Activated naive CD4-positive, alpha-beta T cell treated with anti-CD3 and anti-CD28 coated beads, Interleukin-2, amount 50 U/mL, for 72 hours (primary cell): ENCODE measurements at regions not wholly inside any gene's neighbourhood (a gene's known extent, or its start where the extent isn't known, plus 50 kb on each side); places are given as distances from the start of the nearest gene placed in this dataset.

Source experiments
- ATAC-seq, 2 donors: fragments of 150-1000 bp; cut with Tn5 transposase; 2 replicates each; pipeline ENCODE4 v1.10.0; 2021; ENCODE audit warnings: mild to moderate bottlenecking in 2 of 2, moderate library complexity in 2 of 2
- DNase-seq, 2 donors: peaks; one replicate each; pipeline ENCODE4 v3.0.0; 2021 to 2022; ENCODE audit warnings: low spot score in 2 of 2
- H3K27ac Mint-ChIP-seq, 2 donors: one replicate each; pipeline ENCODE4 v1.8.0; 2022; ENCODE audit warnings: mild to moderate bottlenecking in 2 of 2, mixed read lengths in 2 of 2
- H3K36me3 Mint-ChIP-seq, 2 donors: one replicate each; pipeline ENCODE4 v1.8.0; 2022; ENCODE audit warnings: mixed read lengths in 2 of 2
- H3K9me3 Mint-ChIP-seq, 2 donors: one replicate each; pipeline ENCODE4 v1.8.0; 2022; ENCODE audit warnings: mixed read lengths in 2 of 2

DNA sequence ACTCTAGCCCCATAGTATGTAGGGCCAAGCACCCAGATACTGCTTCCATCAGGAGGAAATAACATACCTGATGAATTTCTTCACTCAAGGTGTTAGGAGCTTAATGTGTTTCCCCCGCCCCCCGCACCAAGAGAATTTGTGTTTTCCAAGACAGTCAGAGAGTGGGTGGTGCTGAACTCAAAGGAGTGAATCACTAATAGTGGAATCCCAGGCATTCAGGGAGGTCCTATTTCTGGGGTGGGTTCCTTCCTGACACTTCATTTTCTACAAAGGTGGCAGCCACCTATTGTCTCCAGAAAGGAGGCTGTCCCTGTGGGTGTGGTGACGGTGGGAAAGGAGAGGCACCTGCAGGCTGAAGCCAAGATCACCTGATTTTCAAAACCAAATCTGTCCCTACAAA lies 50.8 kb upstream of the ELF5 start:
- Mint-ChIP-seq H3K27ac (no peak overlapping the region), H3K36me3 (no peaks in the 10 kb centered on the region), H3K9me3 (no peaks in the 10 kb centered on the region)
- no peak for DNase-seq
- no peak for ATAC-seq

DNA sequence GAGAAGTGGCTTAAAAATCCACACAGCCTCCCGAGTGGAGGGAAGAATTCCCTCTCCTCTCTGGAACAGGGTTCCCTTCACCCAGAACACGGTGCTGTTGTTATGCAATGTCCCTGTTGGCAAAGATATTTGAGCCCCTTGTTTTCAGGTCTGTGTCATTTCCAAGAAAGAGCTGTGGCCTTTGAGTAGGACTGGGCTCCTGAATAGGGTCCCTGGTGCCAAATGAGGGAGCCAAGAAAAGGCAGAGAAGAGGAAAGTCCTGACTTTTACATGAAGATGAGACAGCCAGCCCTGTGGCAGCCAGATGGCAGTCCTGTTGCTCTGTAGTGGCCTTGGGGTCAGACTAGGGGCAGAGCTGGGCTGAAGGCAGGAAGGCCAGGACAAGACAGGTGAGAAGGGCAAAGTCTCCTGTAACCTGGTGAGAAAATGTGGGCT lies 51.2 kb upstream of the ELF5 start:
- no peak overlapping the region for H3K27ac Mint-ChIP-seq
- no peak for ATAC-seq

DNA sequence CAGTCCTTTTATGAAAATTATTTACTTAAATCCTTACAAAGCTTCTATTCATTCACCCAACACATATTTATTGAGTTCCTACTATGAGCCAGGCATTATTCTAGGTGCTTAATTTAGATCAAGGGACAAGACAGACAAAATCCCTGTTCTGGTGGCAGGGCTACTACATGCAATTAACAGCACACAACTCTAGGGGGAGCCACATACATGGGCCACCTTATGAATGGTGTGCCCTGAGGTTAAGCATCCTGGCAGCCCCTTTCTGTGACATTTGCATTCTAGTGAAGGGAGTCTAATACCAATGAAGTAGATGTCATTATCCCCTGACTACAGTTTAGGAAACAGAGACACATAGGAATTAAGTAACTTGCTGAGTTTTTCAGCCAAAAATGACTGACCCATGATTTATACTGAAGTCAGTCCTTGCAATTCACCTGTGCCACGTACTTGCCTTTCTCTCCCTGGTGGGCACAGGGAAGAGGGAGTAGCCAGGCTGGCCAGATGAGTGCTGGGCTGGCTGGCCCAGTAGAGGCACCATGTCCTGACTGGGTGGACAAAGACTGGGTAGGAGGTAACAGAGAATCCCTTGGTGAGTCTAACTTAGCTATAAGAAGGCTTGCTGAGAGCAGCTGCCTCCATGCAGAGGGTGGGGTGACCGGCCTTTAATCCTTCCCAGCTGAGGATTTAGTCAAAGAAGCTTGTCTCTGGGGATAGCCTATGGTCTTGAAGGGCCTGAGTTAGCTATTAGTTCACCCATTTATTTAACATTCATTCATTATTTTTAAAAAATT lies 52.0 kb upstream of the ELF5 start:
- no peaks in the 10 kb centered on the region for H3K36me3 Mint-ChIP-seq
- ATAC-seq (peak; percentile 31 to 37), DNase-seq (peak in 1 of 2 donors; percentile 30)
- H3K9me3 Mint-ChIP-seq, result no peaks in the 10 kb centered on the region
- no peak overlapping the region for H3K27ac Mint-ChIP-seq

More for the DNA sequence above, 51.2 kb upstream of the ELF5 start:
- DNase-seq, result no peak
- Mint-ChIP-seq H3K9me3 (no peaks in the 10 kb centered on the region), H3K36me3 (no peaks in the 10 kb centered on the region)

DNA sequence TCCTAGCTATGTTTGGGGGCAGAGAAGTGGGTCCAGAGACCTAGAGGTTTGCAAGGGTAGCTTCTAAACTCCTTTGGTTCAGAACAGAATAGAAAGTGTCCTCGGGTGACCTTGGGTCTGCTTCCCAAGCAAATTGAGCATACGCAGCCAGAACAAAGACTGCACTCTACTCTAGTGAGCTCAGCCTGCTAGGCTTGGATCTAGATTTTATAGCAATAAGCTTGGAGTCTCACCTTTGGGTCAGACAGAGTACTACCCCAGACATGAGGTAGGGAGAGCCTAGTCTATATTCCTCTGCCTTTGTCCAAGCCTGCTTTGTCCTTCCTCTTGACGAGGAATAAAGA lies 52.6 kb upstream of the ELF5 start:
- Mint-ChIP-seq H3K27ac (no peak overlapping the region), H3K9me3 (no peaks in the 10 kb centered on the region), H3K36me3 (no peaks in the 10 kb centered on the region)
- no peak for DNase-seq
- ATAC-seq, result no peak

DNA sequence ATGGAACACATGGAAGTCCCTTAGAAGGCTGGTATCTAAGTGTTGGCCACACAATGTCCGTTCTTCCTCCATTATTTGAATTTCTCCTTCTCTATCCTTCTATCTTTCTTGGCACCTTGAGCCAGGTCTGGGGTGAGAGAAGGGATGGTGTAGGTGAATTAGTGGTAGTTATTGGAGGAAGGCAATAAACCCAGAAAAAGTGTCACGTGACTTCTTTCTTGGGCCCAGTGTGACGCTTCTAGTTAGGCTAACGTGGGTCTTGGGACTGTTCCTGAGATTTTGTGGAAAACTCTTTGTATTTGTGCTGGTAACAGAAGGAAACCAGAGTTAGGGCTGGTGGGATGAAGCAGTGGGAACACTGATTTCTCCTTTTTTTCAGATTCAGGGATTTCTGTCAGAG lies 53.1 kb upstream of the ELF5 start:
- no peak for ATAC-seq
- H3K9me3 Mint-ChIP-seq, result no peaks in the 10 kb centered on the region
- H3K36me3 Mint-ChIP-seq, result no peaks in the 10 kb centered on the region
- DNase-seq, result no peak
- H3K27ac Mint-ChIP-seq, result no peak overlapping the region

DNA sequence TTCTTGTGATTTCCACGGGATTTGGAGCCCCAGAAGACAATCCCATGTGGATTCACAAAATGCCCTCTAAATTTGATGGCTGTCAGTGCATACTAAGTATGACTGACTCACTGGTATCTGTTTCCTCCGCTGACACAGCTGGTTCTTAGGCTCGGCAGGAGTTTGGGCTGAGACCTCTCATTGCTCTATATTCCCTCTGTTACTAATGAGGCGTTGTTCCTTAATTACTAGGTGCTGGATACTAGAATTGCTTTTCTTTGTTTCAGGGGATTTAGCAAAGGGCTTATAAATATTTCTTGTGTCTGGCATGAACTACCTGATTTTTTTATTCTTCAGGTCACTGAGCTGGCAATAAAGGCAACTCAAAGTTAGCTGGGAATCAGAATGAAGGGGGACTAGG lies 53.2 kb upstream of the EHF start:
- no peaks in the 10 kb centered on the region for H3K36me3 Mint-ChIP-seq
- ATAC-seq (no peak), DNase-seq (no peak)
- H3K9me3 Mint-ChIP-seq, result no peaks in the 10 kb centered on the region
- H3K27ac Mint-ChIP-seq, result no peak overlapping the region

DNA sequence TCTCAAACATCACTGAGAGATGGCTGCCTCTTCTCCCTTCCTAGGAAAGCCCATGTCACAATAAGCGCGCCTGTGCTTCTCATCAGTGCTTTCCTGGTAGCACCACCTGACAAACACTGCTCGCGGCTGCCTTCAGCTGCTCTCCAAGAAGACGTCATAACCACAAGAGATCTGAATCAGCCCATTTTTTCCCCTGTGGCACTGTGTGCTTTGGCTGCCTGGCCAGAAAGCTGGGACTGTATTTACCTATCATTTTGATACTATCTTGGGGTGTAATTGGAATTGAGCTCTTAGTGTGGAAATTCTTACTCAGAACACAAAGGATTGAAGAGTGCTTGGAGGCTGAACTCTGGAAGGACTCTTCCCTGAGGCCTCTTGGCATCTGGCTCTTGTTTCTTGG lies 50.3 kb upstream of the EHF start:
- ATAC-seq, result peak; percentile 74 to 88
- DNase-seq, result peak in 1 of 2 donors; percentile 10
- Mint-ChIP-seq H3K27ac (peak overlapping the region in 1 of 2 donors; percentile 30), H3K9me3 (no peaks in the 10 kb centered on the region), H3K36me3 (no peaks in the 10 kb centered on the region)
